ENCODE measurements at regions not wholly inside any gene's neighbourhood (a gene's known extent, or its start where the extent isn't known, plus 50 kb on each side); places are given as distances from the start of the nearest gene placed in this dataset.

DNA sequence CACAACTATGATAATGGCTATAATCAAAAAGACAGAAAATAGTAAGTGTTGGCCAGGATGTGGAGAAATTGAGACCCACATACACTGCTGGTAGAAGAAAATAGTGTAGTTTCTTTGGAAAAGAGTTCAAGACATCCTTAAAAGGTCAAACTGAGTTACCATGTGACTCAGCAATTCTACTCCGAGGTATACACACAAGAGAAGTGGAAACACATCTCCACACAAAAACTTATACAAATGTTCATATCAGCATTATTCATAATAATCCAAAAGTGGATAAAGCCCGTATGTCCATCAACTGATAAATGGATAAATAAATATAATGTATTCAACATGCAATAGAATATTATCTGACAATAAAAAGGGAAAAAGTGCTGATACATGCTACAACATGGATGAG is 532.2 kb downstream of the NR2F1-AS1 start:
- no peak for FAIRE-seq

DNA sequence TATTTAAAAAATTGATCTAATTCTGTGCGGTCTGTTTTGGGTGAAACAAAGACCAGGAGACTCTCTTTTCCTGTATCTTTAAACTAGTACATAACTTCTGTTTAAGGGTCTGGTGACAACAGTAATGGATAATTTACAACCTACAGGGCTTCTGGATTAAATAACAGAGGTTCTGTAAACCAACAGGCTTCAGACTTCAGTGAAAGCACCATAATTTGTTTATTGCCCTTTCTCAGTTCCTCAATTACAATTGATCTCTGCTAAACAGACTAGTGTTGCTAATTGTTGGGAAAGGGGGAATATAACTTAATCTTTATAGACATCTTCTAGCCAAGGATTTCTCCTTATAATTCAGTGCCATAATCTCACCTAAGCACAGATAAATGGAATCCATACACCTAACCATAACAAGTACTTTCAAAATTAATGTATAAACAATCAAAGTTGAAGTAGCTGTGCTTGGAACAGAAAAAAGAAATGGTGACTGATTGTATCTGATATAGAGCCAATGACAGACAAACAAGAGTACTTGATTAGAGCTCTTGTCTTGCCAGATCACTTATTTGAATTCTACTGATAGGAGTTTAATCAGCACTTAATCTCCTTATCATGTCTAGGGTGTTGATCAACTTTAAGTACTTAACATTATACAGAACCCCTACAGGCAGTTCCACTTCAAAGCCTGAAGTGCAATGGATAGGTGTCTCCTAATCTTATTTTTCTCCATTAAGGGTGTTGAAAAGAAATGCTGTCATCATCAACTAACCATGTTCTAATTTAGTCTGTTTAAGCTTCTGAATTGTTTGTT is 536.0 kb downstream of the NR2F1-AS1 start:
- FAIRE-seq = no peak

GRCh38 chr5:93039888-93040287 is 541.1 kb downstream of the NR2F1-AS1 start:
- FAIRE-seq = no peak

- no peak for FAIRE-seq
Observed at GRCh38 chr5:93034621-93035590, 546.1 kb downstream of the NR2F1-AS1 start.

- no peak for FAIRE-seq
Observed at GRCh38 chr5:93022796-93023447, 558.1 kb downstream of the NR2F1-AS1 start.

DNA sequence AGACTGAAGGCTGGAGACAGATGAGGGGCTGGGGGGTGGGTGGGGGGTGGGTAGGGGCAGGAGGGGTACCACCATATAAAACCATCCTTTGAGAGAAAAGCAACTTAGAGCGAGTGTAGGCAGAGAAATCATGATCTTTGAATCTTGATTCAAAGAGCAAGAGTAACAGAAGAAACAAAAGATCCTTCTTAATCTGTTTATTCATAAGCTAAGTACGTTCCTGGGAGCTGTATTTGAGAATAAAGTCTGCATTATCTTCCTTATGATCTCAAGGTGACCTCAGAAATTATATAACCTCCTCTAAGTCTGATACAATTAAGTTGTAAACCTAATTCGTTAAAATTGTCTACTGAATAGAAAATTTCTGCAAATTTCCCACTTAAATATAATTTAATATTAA is 558.8 kb downstream of the NR2F1-AS1 start:
- FAIRE-seq = no peak

DNA sequence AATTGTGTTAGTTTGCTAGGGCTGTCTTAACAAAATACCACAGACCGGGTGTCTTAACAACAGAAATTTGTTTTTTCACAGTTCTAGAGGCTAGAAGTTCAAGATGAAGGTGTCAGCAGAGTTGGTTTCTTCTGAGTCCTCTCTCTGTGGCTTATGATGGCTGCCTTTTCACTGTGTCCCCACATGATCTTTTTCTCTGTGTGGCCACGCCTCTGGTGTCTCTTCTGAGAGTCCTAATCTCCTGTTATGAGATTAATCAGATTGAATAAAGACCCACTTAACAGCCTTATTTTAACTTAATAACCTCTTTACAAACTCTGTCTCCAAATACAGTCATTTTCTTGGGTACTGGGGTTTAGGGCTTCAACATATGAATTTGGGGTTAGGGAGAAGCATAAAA is 561.1 kb downstream of the NR2F1-AS1 start:
- FAIRE-seq = no peak

DNA sequence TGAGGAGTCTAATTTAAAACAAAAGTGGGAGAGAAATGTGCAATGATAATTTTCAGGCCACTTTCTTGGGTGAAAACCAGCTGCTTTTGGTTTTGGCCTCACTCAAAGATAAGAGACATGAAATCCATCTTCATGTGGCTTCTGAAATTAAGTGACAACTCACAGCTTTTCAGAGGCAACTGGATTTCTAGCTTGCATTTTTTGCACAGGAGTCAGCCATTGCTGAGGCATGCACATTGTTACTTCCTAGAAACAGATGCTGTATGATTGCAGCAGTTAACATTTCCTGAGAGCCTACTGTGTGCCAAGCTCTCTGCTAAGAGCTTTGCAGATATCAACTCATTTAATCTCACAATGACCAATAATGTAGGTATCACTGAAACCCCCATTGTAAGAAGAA is 562.6 kb downstream of the NR2F1-AS1 start:
- FAIRE-seq = no peak

GRCh38 chr5:93017849-93018248 is 563.2 kb downstream of the NR2F1-AS1 start:
- no peak for FAIRE-seq

- no peak for FAIRE-seq
Observed at GRCh38 chr5:93017376-93017775, 563.6 kb downstream of the NR2F1-AS1 start.

GRCh38 chr5:93010616-93011015 is 570.4 kb downstream of the NR2F1-AS1 start:
- peak; percentile 8 for FAIRE-seq

DNA sequence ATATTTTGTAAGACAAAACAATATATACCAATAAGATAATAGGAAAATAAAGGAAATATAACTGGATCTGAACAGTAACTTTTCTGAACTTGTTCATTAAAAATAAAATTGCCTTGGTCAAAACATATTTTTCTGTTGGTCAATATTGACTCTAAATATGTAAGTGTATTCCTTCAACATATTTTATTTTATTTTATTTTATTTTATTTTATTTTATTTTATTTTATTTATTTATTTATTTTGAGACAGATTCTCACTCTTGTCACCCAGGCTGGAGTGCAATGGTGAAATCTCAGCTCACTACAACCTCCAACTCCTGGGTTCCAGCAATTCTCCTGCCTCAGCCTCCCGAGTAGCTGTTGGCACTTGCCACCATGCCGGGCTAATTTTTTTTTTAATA is 571.0 kb downstream of the NR2F1-AS1 start:
- no peak for FAIRE-seq

- no peak for FAIRE-seq
Observed at GRCh38 chr5:93008502-93009207, 572.4 kb downstream of the NR2F1-AS1 start.

- FAIRE-seq = no peak
Observed at GRCh38 chr5:93006915-93007314, 574.1 kb downstream of the NR2F1-AS1 start.

GRCh38 chr5:92998456-92998855 is 582.6 kb downstream of the NR2F1-AS1 start:
- FAIRE-seq = no peak

DNA sequence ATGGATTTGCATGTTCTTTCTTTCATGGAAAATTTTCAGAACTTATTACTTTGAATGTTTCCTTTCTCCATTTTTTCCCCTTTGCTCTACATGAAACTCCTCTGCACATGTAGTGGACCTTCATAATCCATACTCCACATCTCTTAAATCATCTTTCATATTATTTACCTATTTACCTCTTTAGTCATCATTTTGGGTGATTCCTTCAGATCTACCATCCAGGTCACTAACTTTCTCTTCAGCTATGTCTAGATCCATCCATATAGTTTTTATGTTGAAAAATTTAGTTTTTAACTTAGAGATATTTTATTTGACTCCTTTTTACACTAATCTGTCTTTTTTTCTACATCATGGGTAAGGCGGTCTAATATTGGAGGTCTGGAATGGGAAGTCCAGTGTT is 586.6 kb downstream of the NR2F1-AS1 start:
- FAIRE-seq = no peak

- FAIRE-seq = no peak
Observed at GRCh38 chr5:92992073-92992472, 588.9 kb downstream of the NR2F1-AS1 start.

GRCh38 chr5:92991581-92992067 is 589.4 kb downstream of the NR2F1-AS1 start:
- FAIRE-seq = no peak

DNA sequence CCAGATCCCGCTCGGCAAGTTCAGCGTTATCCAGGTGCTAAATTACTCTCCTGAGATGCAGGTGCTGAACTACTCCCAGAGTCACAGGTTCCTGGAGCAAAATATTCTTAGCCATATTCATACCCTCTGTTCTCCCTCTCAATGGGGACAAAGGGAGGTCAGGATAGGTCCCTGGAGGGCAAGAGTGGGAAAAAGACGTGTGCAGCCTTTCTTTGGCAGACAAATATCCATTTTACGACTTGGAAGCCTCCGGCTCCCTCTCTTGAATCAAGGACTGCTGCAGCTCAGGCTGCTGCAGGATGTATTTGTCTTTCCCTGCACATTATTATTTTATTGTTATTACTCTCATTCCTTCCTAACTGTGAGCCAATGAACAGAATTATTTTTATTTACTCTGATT is 590.2 kb downstream of the NR2F1-AS1 start:
- FAIRE-seq = no peak

DNA sequence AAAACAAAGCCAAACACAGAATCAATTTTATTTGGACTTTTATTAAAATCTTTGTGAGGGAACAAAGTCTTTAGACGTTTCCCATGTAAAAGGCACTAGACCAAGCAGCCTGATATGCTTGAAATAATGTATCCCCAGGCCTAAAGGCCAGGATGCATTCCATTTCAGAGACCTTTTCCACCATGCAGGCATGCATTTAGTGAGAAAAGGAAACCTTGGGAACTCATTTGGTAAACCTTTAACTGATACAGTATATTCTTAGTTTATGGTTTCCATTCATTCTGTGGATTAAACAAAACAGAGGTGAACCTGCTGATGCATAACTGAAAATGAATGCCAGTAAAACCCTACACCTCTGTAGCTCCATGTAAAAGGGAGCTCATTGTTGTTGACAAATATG is 600.0 kb downstream of the NR2F1-AS1 start:
- no peak for FAIRE-seq

DNA sequence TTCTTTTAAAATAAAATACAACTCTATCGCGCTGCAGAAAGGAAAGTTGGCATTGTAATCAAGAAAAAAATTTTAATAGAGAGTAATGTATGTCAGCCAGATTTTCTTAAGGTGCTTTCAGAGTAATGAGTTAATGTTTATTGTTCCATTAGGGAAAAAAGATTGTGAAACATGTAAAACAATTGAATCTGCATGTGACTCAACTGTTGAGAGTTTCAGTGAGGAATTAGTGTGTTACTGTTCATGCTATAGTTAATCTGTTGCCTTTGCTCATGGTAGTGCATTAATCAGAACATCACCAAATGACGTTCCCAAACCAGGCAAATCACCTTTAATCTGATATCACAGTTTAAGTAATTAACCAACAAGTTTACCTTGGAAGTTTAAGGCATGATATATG is 600.5 kb downstream of the NR2F1-AS1 start:
- FAIRE-seq = no peak

- no peak for FAIRE-seq
Observed at GRCh38 chr5:92979716-92980115, 601.3 kb downstream of the NR2F1-AS1 start.
